ENCODE measurements at regions not wholly inside any gene's neighbourhood (a gene's known extent, or its start where the extent isn't known, plus 50 kb on each side); places are given as distances from the start of the nearest gene placed in this dataset.
"Not testable (repeated sequence)": the region's sequence is repeated elsewhere in the genome, so short reads cannot be mapped to it uniquely, and the experiment has no call there.

GRCh38 chrX:1763294-1763693, 148.4 kb downstream of the ASMT start:
- POLR2A ChIA-PET: no interaction called here
- CTCF ChIA-PET: no interaction called here
- Mint-ChIP-seq H3K27me3 (peaks cover 0 to 3% (median 0%) of the 10 kb centered on the region in 5 donors), H3K4me3 (no peak overlapping the region), H3K27ac (no peak overlapping the region), H3K9me3 (peaks cover 3 to 52% (median 16%) of the 10 kb centered on the region in 11 donors), H3K36me3 (peaks cover 4 to 44% (median 18%) of the 10 kb centered on the region in 5 donors), H3K4me1 (peaks cover 0 to 4% (median 0%) of the 10 kb centered on the region in 7 donors)
- H3K4me1 ChIP-seq (ENCODE audit: control insufficient read depth in 2 of 2, insufficient read depth in 2 of 2, low read length in 2 of 2): peaks cover 0 to 5% of the 10 kb centered on the region in 2 donors
- no peaks in the 10 kb centered on the region for H3K36me3 ChIP-seq (ENCODE audit: control insufficient read depth in 2 of 3, insufficient read depth in 3 of 3, low read length in 3 of 3)
- no peak overlapping the region for H3K4me3 ChIP-seq (ENCODE audit: low read length)
- intact Hi-C loops (cut with micrococcal nuclease): no loop called here
- no peak overlapping the region for H3K27ac ChIP-seq (ENCODE audit: low read depth, low read length)
- DNase-seq (no peak), ATAC-seq (no peak)
- peaks cover 0 to 3% (median 0%) of the 10 kb centered on the region in 3 experiments for H3K9me3 ChIP-seq (ENCODE audit: control insufficient read depth in 2 of 3, low read length in 3 of 3)
- no peaks in the 10 kb centered on the region for H3K27me3 ChIP-seq (ENCODE audit: control insufficient read depth in 2 of 2, insufficient read depth in 2 of 2, low read length in 2 of 2)

- H3K4me1 Mint-ChIP-seq; H3K27me3 ChIP-seq (ENCODE audit: control insufficient read depth in 2 of 2, insufficient read depth in 2 of 2, low read length in 2 of 2); POLR2A ChIA-PET; ATAC-seq; H3K4me3 ChIP-seq (ENCODE audit: low read length); H3K27ac ChIP-seq (ENCODE audit: low read depth, low read length); H3K9me3 ChIP-seq (ENCODE audit: control insufficient read depth in 2 of 3, low read length in 3 of 3); intact Hi-C loops (cut with micrococcal nuclease); H3K4me1 ChIP-seq (ENCODE audit: control insufficient read depth in 2 of 2, insufficient read depth in 2 of 2, low read length in 2 of 2); H3K36me3 ChIP-seq (ENCODE audit: control insufficient read depth in 2 of 3, insufficient read depth in 3 of 3, low read length in 3 of 3); CTCF ChIA-PET; DNase-seq; H3K27me3 Mint-ChIP-seq: not testable (repeated sequence)
- Mint-ChIP-seq H3K27ac (peak overlapping the region in 1 of 9 donors; percentile 8), H3K9me3 (peaks cover 4 to 52% (median 16%) of the 10 kb centered on the region in 11 donors), H3K36me3 (peaks cover 0 to 31% (median 16%) of the 10 kb centered on the region in 5 donors), H3K4me3 (peak overlapping the region in 1 of 10 donors; percentile 31)
Measured at GRCh38 chrX:1764883-1765364, 150.1 kb downstream of the ASMT start.

- Histone ChIP-seq H3K4me1 (ENCODE audit: control insufficient read depth in 2 of 2, insufficient read depth in 2 of 2, low read length in 2 of 2) (peaks cover 0 to 5% of the 10 kb centered on the region in 2 donors), H3K36me3 (ENCODE audit: control insufficient read depth in 2 of 3, insufficient read depth in 3 of 3, low read length in 3 of 3) (no peaks in the 10 kb centered on the region), H3K27me3 (ENCODE audit: control insufficient read depth in 2 of 2, insufficient read depth in 2 of 2, low read length in 2 of 2) (no peaks in the 10 kb centered on the region), H3K9me3 (ENCODE audit: control insufficient read depth in 2 of 3, low read length in 3 of 3) (peaks cover 0 to 10% (median 0%) of the 10 kb centered on the region in 3 experiments), H3K4me3 (ENCODE audit: low read length) (no peak overlapping the region), H3K27ac (ENCODE audit: low read depth, low read length) (no peak overlapping the region)
- POLR2A ChIA-PET: no interaction called here
- Mint-ChIP-seq H3K36me3 (peaks cover 0 to 40% (median 20%) of the 10 kb centered on the region in 5 donors), H3K4me3 (peak overlapping the region in 1 of 10 donors; percentile 38), H3K27me3 (peaks cover 0 to 5% (median 0%) of the 10 kb centered on the region in 5 donors), H3K27ac (no peak overlapping the region), H3K9me3 (peaks cover 17 to 62% (median 29%) of the 10 kb centered on the region in 11 donors), H3K4me1 (peaks cover 0 to 5% (median 0%) of the 10 kb centered on the region in 7 donors)
- intact Hi-C loops (cut with micrococcal nuclease): no loop called here
- DNase-seq (no peak), ATAC-seq (no peak)
- CTCF ChIA-PET: no interaction called here
Measured at GRCh38 chrX:1767026-1767425, 152.2 kb downstream of the ASMT start.

- Histone ChIP-seq H3K4me3 (ENCODE audit: low read length) (no peak overlapping the region), H3K4me1 (ENCODE audit: control insufficient read depth in 2 of 2, insufficient read depth in 2 of 2, low read length in 2 of 2) (no peaks in the 10 kb centered on the region), H3K27ac (ENCODE audit: low read depth, low read length) (no peak overlapping the region), H3K9me3 (ENCODE audit: control insufficient read depth in 2 of 3, low read length in 3 of 3) (no peaks in the 10 kb centered on the region), H3K27me3 (ENCODE audit: control insufficient read depth in 2 of 2, insufficient read depth in 2 of 2, low read length in 2 of 2) (no peaks in the 10 kb centered on the region), H3K36me3 (ENCODE audit: control insufficient read depth in 2 of 3, insufficient read depth in 3 of 3, low read length in 3 of 3) (no peaks in the 10 kb centered on the region)
- H3K4me1 Mint-ChIP-seq: no peaks in the 10 kb centered on the region
- H3K9me3 Mint-ChIP-seq: peaks cover 0 to 32% (median 8%) of the 10 kb centered on the region in 11 donors
- POLR2A ChIA-PET: no interaction called here
- H3K27me3 Mint-ChIP-seq: peaks cover 0 to 5% (median 0%) of the 10 kb centered on the region in 5 donors
- CTCF ChIA-PET: no interaction called here
- H3K27ac Mint-ChIP-seq: no peak overlapping the region
- ATAC-seq (no peak), DNase-seq (no peak)
- H3K36me3 Mint-ChIP-seq: peaks cover 0 to 26% (median 0%) of the 10 kb centered on the region in 5 donors
- H3K4me3 Mint-ChIP-seq: no peak overlapping the region
- intact Hi-C loops (cut with micrococcal nuclease): no loop called here
Measured at GRCh38 chrX:1778817-1779216, 164.0 kb downstream of the ASMT start.

- Histone ChIP-seq H3K27me3 (ENCODE audit: control insufficient read depth in 2 of 2, insufficient read depth in 2 of 2, low read length in 2 of 2) (no peaks in the 10 kb centered on the region), H3K4me3 (ENCODE audit: low read length) (no peak overlapping the region), H3K9me3 (ENCODE audit: control insufficient read depth in 2 of 3, low read length in 3 of 3) (no peaks in the 10 kb centered on the region), H3K27ac (ENCODE audit: low read depth, low read length) (no peak overlapping the region), H3K4me1 (ENCODE audit: control insufficient read depth in 2 of 2, insufficient read depth in 2 of 2, low read length in 2 of 2) (no peaks in the 10 kb centered on the region), H3K36me3 (ENCODE audit: control insufficient read depth in 2 of 3, insufficient read depth in 3 of 3, low read length in 3 of 3) (no peaks in the 10 kb centered on the region)
- DNase-seq (no peak), ATAC-seq (no peak)
- Mint-ChIP-seq H3K36me3 (peaks cover 0 to 28% (median 0%) of the 10 kb centered on the region in 5 donors), H3K27me3 (peaks cover 0 to 5% (median 0%) of the 10 kb centered on the region in 5 donors), H3K4me1 (no peaks in the 10 kb centered on the region), H3K4me3 (no peak overlapping the region), H3K27ac (no peak overlapping the region), H3K9me3 (peaks cover 0 to 28% (median 11%) of the 10 kb centered on the region in 11 donors)
- CTCF ChIA-PET: no interaction called here
- POLR2A ChIA-PET: no interaction called here
- intact Hi-C loops (cut with micrococcal nuclease): no loop called here
Measured at GRCh38 chrX:1779626-1780025, 164.8 kb downstream of the ASMT start.

GRCh38 chrX:1781766-1782165, 166.9 kb downstream of the ASMT start:
- no peak for ATAC-seq
- CTCF ChIA-PET: no interaction called here
- H3K36me3 Mint-ChIP-seq: peaks cover 0 to 34% (median 10%) of the 10 kb centered on the region in 5 donors
- no peak overlapping the region for H3K4me3 ChIP-seq (ENCODE audit: low read length)
- no peak overlapping the region for H3K27ac ChIP-seq (ENCODE audit: low read depth, low read length)
- H3K27me3 ChIP-seq (ENCODE audit: control insufficient read depth in 2 of 2, insufficient read depth in 2 of 2, low read length in 2 of 2): no peaks in the 10 kb centered on the region
- no peaks in the 10 kb centered on the region for H3K4me1 ChIP-seq (ENCODE audit: control insufficient read depth in 2 of 2, insufficient read depth in 2 of 2, low read length in 2 of 2)
- H3K9me3 Mint-ChIP-seq: peaks cover 7 to 37% (median 15%) of the 10 kb centered on the region in 11 donors
- POLR2A ChIA-PET: no interaction called here
- peaks cover 0 to 9% (median 0%) of the 10 kb centered on the region in 5 donors for H3K27me3 Mint-ChIP-seq
- H3K4me3 Mint-ChIP-seq: no peak overlapping the region
- no peaks in the 10 kb centered on the region for H3K36me3 ChIP-seq (ENCODE audit: control insufficient read depth in 2 of 3, insufficient read depth in 3 of 3, low read length in 3 of 3)
- no peaks in the 10 kb centered on the region for H3K4me1 Mint-ChIP-seq
- intact Hi-C loops (cut with micrococcal nuclease): no loop called here
- H3K27ac Mint-ChIP-seq: no peak overlapping the region
- no peak for DNase-seq
- peaks cover 0 to 10% (median 0%) of the 10 kb centered on the region in 3 experiments for H3K9me3 ChIP-seq (ENCODE audit: control insufficient read depth in 2 of 3, low read length in 3 of 3)

- Histone ChIP-seq H3K9me3 (ENCODE audit: control insufficient read depth in 2 of 3, low read length in 3 of 3) (peaks cover 0 to 10% (median 0%) of the 10 kb centered on the region in 3 experiments), H3K4me3 (ENCODE audit: low read length) (no peak overlapping the region), H3K36me3 (ENCODE audit: control insufficient read depth in 2 of 3, insufficient read depth in 3 of 3, low read length in 3 of 3) (no peaks in the 10 kb centered on the region), H3K4me1 (ENCODE audit: control insufficient read depth in 2 of 2, insufficient read depth in 2 of 2, low read length in 2 of 2) (no peaks in the 10 kb centered on the region), H3K27ac (ENCODE audit: low read depth, low read length) (no peak overlapping the region), H3K27me3 (ENCODE audit: control insufficient read depth in 2 of 2, insufficient read depth in 2 of 2, low read length in 2 of 2) (no peaks in the 10 kb centered on the region)
- ChIA-PET POLR2A (no interaction called here), CTCF (no interaction called here)
- Mint-ChIP-seq H3K27ac (no peak overlapping the region), H3K27me3 (peaks cover 0 to 4% (median 0%) of the 10 kb centered on the region in 5 donors), H3K4me3 (no peak overlapping the region), H3K9me3 (peaks cover 7 to 35% (median 15%) of the 10 kb centered on the region in 11 donors), H3K4me1 (no peaks in the 10 kb centered on the region), H3K36me3 (peaks cover 0 to 34% (median 10%) of the 10 kb centered on the region in 5 donors)
- intact Hi-C loops (cut with micrococcal nuclease): no loop called here
- ATAC-seq (no peak), DNase-seq (no peak)
Measured at GRCh38 chrX:1784773-1785172, 169.9 kb downstream of the ASMT start.
